ENCODE measurements at regions not wholly inside any gene's neighbourhood (a gene's known extent, or its start where the extent isn't known, plus 50 kb on each side); places are given as distances from the start of the nearest gene placed in this dataset.
"Not testable (repeated sequence)": the region's sequence is repeated elsewhere in the genome, so short reads cannot be mapped to it uniquely, and the experiment has no call there.

DNA sequence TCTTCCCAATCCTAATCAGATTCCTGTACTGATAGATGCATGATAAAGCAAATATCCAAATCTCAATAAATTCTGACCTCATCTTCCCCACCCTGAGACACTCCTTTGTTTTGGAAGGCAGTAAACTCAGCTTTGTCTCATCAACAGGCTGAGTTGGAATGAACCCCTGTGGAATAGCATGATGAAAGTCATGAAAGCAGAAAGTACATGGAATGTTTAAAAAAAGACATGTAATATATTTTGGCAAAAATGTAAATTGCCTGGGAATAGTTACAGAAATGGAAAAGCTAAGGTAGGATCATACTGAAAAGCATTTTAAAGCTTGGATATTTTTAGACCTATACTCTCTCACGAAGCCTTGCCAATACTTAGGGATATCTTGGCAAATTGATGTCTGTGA, 468.7 kb upstream of the CDH7 start:
- no peak for DNase-seq

DNA sequence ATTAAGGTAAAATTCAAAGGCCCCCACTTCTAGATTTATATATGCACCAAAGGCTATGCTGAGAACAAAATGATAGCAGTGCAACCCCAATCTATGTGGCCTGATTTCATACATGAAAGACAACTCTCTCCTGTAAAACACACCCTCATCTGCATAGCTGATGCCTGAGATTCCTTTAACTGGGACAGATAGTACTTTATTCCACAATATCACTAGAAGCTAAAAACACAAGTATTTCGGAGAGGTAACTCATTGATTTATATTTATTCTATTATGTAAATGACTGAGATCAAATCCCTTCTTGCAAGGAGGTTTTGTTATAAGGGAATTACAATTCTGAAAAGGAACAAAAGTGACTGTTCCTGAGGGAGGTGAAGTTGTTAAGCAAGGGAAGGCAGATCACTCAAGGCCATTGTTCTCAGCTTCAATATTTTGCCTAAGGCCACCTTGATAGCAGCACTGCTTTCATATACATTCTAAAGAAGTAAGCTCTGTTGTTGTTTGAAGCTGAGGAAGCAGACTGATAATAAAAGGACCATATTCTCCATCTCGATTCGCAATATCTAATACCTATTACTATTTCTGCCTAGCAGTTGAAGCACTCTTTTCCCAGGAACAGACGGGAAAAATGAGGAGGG, 471.0 kb upstream of the CDH7 start:
- no peak for DNase-seq

DNA sequence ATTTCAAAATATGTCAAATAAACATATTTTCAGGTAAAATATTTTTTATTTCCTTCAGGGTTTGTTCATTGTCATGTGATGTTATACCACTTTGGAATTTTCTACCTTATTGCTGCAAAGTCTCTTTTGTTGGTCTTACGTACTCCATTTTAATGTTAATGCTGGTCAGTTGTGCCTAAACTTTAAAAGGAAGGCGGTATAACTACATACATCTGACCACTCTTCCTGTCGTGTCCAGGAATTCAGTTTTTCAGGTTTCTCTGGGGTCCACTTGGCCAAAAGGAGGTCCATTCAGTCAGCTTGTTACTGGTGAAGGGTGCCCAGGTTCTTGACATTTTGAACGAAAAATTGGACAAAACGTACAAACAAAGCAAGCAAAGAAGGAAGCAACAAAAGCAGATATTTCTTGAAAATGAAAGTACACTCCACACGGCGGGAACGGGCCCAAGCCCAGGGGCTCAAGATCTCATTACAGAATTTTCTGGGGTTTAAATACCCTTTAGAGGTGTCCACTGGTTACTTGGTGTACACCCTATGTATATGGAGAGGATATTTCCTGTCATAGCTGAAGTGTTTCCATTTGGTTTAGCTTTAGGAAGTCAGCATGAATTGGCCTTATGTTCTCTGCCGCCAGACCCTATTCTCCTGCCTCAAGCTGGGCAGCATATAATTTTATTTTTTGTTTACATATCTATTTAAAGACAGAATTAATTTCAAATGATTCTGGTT, 471.7 kb upstream of the CDH7 start:
- DNase-seq = no peak

DNA sequence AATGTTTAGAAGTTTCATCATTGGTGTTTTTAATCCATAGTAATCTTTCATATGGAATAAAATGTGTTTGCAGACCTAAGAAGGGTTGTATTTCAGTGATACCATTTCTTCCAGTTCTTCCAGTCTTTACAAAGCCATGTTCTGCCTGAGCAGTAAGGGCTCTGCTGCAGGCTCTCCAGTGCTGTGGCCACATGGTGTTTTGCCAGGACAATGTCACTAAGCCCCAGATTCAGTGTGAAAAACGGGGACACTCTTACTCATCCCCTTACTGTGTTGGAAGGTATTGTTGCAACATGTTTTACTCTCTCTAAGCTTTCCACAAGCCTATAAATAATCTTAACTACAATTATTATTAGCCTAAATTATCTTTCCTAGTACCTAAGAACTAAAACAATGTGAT, 481.4 kb upstream of the CDH7 start:
- DNase-seq = no peak

DNA sequence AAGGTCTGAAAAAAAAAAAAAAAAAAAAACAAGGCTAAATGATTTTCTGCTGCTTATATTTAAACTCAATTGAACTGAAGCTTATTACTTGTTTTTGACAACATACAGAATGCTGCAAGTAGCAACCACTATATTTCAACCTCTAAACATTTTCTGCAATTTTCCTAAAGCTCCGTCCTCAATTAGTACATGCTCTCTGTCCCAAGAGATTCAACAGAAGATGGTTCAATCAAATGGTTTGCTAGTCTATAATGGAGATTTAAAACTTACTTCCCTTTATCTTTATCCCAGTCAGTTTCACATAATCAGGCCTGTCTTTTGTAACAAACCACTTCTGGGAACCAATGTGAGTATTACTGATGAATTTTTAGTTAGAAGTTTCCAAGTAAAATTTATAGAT, 485.1 kb upstream of the CDH7 start:
- DNase-seq = no peak

DNA sequence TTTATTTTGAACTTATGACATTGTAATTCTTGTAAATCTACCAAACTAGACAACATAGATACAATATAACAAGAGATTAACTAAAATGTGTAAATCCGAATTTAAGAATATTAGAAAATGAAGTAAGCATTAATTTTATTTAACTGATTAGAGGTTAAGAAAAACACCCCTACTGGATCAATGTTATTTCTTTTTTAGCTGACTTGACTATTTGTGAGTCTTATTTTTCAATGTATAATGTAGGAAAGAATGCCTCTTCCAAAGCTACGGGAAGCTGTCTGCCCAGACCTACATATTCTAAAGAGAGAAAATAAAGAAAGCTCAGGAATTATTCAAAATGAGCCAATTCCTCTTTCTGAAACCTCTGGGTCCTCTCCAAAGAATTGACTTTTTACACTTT, 490.8 kb upstream of the CDH7 start:
- DNase-seq = no peak

DNA sequence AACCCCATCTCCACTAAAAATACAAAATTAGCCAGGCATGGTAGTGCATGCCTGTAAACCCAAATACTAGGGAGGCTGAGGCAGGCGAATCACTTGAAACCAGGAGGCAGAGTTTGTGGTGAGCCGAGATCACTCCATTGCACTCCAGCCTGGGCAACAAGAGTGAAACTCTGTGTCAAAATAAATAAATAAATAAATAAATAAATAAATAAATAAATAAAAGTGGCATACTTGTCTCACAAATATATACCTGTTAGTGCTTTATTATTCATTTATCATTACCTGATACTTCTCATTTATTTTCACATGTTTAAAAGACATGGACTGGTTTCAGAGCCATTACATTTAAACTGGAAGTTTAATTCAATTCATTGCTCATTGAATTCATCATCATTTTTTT, 491.4 kb upstream of the CDH7 start:
- no peak for DNase-seq

DNA sequence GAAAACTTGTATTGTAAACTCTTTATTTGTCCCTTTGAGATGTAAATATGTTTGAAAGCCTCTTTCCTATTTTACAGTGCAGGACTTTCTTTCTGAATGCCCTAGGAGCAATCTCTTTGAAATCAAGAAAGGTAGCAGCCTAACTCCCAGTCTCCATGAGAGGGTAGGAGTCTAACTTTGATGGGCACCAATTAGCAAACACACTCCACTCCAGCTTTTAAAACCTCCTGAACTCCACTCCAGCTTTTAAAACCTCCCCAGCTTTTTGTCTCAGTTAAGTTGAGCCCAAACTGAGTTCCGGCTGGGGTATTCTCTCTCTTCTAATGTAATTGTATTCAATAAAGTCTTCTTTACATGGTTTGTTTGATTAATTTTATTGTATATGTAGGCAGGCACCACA, 493.7 kb upstream of the CDH7 start:
- no peak for DNase-seq

DNA sequence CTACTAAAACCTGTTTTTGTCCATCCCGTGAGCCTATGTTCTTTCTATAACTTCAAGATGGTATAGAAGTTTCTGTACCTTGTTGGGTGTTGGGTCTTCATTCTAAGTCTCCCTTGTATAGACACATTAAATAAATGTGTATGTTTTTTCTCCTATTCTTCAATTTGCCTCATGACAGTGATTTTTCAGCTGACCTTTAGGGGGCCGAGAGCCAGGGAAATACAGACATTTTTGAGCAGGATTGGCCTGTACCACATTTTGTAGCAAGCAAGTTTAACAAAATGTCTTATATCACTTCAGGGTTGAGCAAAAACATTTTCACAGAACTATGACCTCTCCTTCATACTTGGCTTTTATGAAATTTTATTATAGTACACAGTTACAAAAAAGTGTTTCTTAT, 495.4 kb upstream of the CDH7 start:
- DNase-seq = no peak

DNA sequence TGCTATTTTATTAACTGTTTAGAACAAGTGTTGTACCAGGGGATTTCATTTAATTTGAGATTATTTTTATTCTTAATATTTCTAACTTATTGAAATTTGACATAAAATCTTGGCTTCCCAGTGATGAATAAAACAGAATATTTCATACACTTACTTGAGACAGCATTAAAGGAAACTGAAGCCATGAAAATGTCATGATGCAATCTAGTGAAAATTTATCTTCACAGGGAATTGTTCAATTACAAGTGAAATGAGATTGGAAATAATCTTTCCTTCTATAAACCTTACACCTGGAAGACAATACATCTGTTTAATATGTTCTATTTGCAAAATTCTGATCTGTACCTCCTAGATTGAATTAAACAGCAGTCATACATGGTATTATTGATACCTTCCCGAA, 511.0 kb upstream of the CDH7 start:
- no peak for DNase-seq

DNA sequence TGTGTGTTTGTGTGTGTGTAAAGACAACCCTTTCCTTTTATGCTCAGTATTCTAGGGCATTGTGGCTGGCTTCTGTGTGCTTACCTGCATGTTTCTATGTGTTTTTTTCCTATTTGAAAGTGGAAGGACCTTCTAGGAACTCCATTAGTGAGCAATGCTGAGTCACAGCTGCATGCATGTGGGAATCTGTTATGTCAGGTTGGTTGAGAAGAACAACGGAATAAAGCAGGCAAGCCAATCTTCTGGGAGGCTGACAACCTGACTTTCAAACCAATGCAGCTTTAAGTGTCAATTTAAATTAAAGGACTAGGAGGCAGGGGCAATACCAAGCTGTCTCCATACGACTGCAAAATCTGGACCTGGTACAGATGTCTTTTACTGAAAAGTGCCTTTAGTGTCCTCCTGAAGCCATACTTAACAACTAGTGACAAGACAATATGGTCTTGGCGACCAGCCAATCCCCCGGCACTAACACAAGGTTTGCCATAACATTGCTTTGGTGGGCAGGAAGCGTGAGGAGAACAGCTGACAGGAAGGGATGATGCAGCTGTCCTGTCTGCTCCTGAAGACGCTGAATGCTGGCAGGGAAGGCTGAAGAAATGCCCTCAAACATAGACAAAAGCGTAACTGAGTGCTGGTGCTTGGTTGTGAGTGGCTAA, 514.7 kb upstream of the CDH7 start:
- no peak for DNase-seq

DNA sequence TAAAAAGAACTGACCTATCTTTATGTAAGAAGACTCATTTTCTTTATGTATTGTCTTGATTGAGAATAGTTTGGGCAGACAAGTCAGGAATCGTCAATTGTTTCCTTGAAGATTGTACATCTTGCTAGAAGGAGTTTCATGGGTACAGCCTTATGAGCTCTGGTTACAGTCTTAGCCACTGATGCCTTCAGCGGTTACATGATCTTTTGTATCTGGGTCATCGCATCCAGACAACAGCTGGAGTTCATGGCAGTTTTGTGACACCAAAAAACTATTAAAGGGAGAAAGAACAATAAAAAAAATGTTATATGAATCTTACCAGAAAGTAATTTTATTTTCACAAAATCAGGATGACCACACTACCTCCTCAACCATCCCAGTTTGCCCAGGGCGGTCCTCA, 520.5 kb upstream of the CDH7 start:
- DNase-seq = no peak

DNA sequence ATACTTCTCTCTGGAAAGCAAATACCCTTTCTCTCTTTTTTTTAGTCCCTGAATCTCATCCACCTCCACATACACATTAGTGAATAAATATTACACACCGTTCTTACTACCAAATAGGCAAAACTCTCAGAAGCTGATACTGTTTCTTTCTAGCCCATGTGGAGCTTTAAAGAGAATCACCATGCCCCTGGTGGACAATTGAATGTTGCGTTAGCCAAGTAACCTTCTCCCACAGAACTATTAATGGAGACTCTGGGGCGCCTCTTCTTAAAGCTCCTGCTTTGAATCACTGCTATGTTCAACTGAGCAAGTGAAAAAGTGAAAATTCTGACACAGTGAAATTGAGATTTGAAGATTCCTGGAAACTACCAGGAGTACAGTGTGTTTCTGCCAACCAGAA, 522.8 kb upstream of the CDH7 start:
- DNase-seq = no peak

DNA sequence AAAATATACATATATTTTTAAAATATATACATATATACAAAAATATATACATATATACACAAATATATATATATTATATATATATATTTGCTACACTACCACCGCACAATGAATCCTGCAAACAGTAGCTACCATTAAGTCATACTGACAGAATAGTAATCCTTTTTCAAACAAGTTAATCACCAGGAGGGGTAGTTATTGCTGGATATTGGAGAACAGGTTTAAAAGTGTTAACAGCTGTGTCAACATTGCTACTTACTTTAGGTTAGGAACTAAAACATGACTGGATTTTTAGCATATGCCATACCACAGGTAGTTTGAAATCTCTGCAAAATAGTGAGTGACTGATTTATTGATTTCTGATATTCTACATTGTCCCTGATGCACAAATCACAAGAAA, 529.1 kb upstream of the CDH7 start:
- DNase-seq = no peak

DNA sequence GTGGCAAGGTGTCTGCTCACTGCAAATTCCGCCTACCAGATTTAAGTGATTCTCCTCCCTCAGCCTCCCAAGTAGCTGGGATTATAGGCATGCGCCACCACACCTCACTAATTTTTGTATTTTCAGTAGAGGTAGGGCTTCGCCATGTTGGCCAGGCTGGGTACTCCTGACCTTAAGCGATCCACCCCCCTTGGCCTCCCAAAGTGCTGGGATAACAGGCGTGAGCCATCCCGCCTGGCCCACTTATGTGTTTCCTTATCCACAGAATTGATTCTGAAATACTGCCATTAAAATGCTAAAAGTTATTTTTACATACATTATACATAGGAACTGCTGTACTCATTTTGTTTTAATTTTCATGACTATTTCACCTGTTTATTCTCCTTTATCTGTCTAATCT, 529.7 kb upstream of the CDH7 start:
- no peak for DNase-seq

DNA sequence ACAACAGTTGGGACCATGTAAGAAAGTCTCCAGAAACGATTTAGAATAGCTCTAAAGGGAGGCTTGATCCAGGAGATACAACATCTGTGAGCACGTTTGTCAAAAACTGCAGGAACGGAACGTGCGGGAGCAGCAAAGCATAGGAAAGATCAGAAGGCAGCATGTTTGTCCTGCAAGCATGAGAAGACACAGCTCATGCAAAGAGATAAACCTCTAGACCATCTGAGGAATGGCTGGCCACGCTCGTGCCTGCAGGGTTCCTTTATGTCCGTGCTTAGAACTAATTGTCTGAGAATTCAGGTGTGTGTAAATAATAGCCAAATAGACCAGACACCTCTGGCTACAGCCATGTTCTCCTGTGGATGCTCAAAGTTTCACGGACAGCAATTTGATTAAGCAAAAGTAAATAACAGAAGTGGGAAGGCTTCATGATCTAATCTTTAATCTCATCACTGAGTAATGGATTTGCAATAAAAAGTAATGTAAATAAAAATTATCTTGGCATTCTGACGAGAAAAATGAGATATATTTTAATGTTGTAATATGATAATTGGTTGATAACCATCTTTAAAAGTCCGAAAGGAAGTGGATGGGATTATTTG, 534.8 kb upstream of the CDH7 start:
- no peak for DNase-seq

DNA sequence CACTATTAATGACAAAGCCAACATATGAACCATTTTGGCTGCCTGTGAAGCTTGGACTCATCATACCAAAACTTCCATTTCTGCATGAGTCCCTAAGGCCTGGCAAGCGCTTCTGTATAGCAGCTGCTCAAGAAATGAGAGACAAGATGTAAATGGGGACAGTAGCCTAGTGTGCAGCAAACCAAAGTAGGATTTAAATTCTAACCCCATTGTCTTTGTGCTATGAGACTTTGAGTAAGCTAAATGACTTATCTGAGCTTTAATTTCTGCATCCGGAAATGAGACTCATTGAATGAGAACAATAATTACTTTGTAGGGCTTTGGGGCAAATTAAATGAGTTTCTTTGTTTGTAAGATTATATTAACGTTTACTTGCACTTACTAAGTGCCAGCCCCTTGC, 536.4 kb upstream of the CDH7 start:
- DNase-seq = no peak

DNA sequence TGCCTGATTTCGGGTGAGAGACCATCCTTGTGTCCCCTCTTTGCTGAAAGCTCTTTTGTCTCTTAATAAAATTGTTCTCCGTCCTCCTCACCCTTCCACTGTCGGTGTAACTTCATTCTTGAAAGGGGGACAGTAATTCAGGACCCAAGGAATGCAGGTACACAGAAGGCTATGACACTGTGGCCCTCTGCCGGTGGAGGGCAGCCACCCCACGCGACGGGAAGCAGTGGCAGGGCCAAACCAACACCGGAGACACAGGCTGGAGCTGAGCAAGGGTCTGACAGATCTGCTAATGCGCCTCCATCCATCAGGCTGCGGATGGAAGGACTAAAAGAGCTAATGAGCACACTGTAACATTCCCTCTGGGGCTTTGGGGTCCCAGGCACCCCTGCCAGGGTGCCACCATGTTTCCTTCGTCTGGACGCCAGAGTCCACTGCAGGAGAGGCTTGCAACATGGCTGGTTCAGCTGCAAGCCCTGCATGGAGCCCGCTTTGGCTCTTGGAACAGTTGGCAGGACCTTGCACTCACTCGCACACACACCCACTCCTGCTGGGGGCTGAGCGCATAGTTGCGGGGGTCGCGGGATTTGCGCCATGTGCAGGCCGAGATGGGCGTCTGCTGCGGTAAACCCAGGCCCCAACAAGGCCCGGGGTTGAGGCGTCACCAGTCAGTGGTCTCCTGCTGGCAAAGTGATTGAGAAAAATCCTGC, 544.1 kb upstream of the CDH7 start:
- no peak for DNase-seq

DNA sequence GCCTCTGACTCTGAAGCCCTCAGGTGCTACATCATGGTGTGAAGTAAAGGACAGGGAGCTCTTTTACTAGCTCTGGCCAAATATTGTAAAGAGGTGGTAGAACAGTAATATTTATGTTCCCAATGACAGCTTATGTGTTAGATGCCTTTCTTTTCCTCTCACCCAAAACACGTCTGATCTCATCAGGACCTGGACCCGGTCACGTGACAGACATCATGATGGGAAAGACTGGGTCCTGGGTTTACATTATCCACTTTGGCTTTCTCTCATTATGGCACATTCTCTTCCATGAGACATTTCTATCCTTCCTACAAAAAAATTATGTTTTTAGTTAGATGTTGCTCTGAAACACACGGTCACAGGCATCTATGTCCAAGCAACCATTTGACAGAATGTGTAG, 548.7 kb upstream of the CDH7 start:
- DNase-seq = no peak

DNA sequence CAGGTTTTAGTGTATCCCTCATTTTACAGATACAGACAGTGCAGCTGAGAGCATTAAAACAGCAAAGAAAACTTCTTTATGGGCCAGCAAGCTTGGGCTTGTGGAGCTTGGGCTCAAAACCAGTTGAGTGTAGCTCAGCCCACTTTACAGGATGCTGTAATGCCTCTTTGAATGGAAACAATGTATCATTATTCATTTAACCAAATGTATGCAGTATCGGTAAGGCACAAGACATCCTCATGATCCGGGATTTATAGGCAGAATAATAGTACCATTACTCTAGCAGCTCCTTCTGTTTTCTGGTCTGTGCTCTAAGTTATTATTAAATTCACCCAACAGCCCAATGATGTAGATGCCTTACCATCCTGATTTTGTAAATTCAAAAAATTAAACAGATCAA, 575.1 kb upstream of the CDH7 start:
- no peak for DNase-seq

DNA sequence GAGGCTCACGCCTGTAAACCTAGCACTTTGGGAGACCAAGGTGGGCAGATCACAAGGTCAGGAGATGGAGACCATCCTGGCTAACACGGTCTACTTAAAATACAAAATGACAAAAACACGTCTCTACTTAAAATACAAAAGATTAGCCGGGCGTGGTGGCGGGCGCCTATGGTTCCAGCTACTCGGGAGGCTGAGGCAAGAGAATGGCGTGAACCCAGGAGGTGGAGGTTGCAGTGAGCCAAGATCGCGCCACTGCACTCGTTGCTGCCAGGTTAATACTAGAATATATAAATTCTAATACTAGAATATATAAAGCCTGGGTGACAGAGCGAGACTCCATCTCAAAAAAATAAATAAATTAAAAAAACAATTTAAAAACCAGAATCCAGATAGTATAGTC, 588.7 kb upstream of the CDH7 start:
- DNase-seq = not testable (repeated sequence)

DNA sequence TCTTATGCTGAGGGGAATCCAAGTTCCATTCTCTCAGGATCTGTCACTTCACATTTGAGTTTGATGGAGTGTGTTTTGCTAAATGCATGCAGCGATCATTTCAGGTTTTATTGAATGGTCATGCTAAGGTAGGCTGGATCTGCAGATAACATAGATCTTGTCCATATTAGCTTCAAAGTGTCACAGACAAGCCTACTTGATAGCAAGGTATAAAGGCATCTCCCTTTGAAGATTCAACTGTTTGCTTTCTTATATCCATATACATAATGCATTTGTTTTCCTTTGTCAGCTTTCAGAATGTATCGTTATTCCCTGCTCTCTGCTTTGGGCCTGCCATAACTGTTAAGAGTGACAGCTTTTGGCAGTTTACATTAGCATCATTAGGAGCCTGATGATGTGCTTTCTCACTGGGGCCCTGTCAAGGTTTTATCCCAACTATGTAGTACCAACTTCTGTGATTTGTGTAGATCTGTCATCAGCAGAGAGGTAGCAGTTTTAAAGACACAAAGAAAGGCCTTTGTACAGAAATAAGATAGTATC, 604.3 kb upstream of the CDH7 start:
- no peak for DNase-seq

DNA sequence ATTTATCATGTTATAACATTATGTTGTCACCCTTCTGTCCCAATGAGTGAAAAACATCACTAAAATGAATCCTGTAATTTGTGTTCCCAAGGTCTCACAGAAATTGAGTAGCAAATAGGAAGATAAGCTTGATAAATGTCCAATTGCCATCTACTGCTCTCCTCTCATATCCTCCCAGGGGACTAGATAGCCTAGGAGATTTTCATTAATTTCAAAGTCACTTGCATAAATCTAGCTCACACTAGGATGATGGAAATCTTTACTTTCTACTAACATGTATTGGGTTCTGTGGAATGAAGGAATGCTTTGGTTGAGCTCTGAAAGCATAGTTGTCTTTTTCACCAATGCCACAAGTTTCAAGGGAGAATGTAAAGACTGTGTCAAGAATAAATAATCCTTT, 605.5 kb upstream of the CDH7 start:
- DNase-seq = no peak

Data from skin of body (tissue), 1 donor.